Endodermal cell (in vitro differentiated cells): ENCODE measurements at regions not wholly inside any gene's neighbourhood (a gene's known extent, or its start where the extent isn't known, plus 50 kb on each side); places are given as distances from the start of the nearest gene placed in this dataset.
A peak's percentile ranks its signal among the peaks of the same experiment; 100 is the strongest.

Experiments
- DNase-seq: peaks from one replicate; pipeline ENCODE4 v3.0.0-alpha.2; 2017
- H3K27ac ChIP-seq: 2 replicates; pipeline ENCODE4 v1.5.1; 2013; ENCODE audit warnings: mild to moderate bottlenecking, low read depth, low read length, moderate library complexity
- H3K27me3 ChIP-seq: 2 replicates; pipeline ENCODE4 v1.6.1; 2013; ENCODE audit warnings: mild to moderate bottlenecking, low read length, moderate library complexity; ENCODE audit not compliant: insufficient read depth, control insufficient read depth, poor library complexity, severe bottlenecking
- H3K36me3 ChIP-seq: 2 replicates; pipeline ENCODE4 v1.7.0; 2013; ENCODE audit warnings: mild to moderate bottlenecking, low read length, moderate library complexity; ENCODE audit not compliant: control insufficient read depth, insufficient read depth
- H3K4me1 ChIP-seq: one replicate; pipeline ENCODE4 v1.7.0; 2013; ENCODE audit warnings: low read length; ENCODE audit not compliant: control insufficient read depth, insufficient read depth
- H3K4me3 ChIP-seq: 2 replicates; pipeline ENCODE4 v1.5.1; 2013; ENCODE audit warnings: mild to moderate bottlenecking, low read length, moderate library complexity
- H3K9ac ChIP-seq: 2 replicates; pipeline ENCODE4 v1.6.1; 2013; ENCODE audit warnings: mild to moderate bottlenecking, low read length, moderate library complexity; ENCODE audit not compliant: poor library complexity, severe bottlenecking; ENCODE audit errors: extremely low read depth
- H3K9me3 ChIP-seq: 2 replicates; pipeline ENCODE4 v1.6.1; 2013; ENCODE audit warnings: mild to moderate bottlenecking, low read length, moderate library complexity; ENCODE audit not compliant: control insufficient read depth
- H3K27ac Mint-ChIP-seq: 2 replicates; pipeline ENCODE4 v1.8.0; 2020; ENCODE audit warnings: mixed read lengths
- H3K27me3 Mint-ChIP-seq: 2 replicates; pipeline ENCODE4 v1.8.0; 2021; ENCODE audit warnings: mild to moderate bottlenecking, mixed read lengths; ENCODE audit not compliant: insufficient read depth
- H3K36me3 Mint-ChIP-seq: 2 replicates; pipeline ENCODE4 v1.8.0; 2020; ENCODE audit warnings: low read depth, mixed read lengths
- H3K4me1 Mint-ChIP-seq: 2 replicates; pipeline ENCODE4 v1.8.0; 2020; ENCODE audit warnings: mixed read lengths
- H3K4me3 Mint-ChIP-seq: 2 replicates; pipeline ENCODE4 v1.8.0; 2020; ENCODE audit warnings: mild to moderate bottlenecking, moderate library complexity, mixed read lengths
- H3K9me3 Mint-ChIP-seq: 2 replicates; pipeline ENCODE4 v1.8.0; 2020; ENCODE audit warnings: mild to moderate bottlenecking, mixed read lengths
- WGBS, 2 experiments: methylation state at CpG; one replicate each; pipeline versions ENCODE4 v1.1.5 to v1.1.7; 2013; ENCODE audit warnings: missing lambda C conversion rate in 2 of 2, mixed read lengths in 1 of 2; ENCODE audit not compliant: insufficient coverage in 1 of 2, insufficient read length in 1 of 2; 5-methylcytosine and 5-hydroxymethylcytosine counted together
- TF ChIP-seq, protein P1 (sequence below): fragments of 200-600 bp; sonication (generic); conservative IDR thresholded peaks from 2 replicates; pipeline ENCODE4 v1.5.0; 2021; ENCODE audit warnings: antibody characterized with exemption, mild to moderate bottlenecking

DNA sequence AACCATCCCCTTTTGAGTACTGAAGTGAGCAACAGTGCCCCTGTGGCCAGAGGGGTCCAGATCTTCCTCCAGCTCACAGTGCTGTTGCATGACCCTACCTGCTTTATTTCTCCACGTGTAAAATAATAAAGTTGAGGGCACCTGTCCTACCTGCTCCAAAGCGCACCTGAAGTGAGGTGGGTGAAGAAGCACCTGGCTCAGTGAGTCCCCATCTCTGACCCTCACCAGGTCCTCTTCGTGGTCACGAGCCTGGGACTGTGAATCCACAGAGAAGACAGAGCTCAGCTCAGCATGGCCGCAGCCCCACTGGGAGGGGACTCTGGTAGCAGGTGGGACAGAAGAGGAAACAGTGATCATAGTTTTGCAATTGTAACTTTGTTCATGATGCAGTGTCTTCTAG lies 976.7 kb upstream of the TMEM132C start:
- H3K36me3 Mint-ChIP-seq: no peaks in the 10 kb centered on the region
- H3K27me3 ChIP-seq: no peaks in the 10 kb centered on the region
- H3K27ac Mint-ChIP-seq: no peak overlapping the region
- no peak overlapping the region for H3K27ac ChIP-seq
- TF ChIP-seq, protein P1, sequence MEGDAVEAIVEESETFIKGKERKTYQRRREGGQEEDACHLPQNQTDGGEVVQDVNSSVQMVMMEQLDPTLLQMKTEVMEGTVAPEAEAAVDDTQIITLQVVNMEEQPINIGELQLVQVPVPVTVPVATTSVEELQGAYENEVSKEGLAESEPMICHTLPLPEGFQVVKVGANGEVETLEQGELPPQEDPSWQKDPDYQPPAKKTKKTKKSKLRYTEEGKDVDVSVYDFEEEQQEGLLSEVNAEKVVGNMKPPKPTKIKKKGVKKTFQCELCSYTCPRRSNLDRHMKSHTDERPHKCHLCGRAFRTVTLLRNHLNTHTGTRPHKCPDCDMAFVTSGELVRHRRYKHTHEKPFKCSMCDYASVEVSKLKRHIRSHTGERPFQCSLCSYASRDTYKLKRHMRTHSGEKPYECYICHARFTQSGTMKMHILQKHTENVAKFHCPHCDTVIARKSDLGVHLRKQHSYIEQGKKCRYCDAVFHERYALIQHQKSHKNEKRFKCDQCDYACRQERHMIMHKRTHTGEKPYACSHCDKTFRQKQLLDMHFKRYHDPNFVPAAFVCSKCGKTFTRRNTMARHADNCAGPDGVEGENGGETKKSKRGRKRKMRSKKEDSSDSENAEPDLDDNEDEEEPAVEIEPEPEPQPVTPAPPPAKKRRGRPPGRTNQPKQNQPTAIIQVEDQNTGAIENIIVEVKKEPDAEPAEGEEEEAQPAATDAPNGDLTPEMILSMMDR: peak; percentile 31
- no peaks in the 10 kb centered on the region for H3K4me1 ChIP-seq
- DNase-seq: peak; percentile 48
- no peak overlapping the region for H3K9ac ChIP-seq
- H3K9me3 ChIP-seq: no peaks in the 10 kb centered on the region
- WGBS, 2 experiments: 88 to 90% methylated on average over 2 to 5 of the region's 5 CpGs
- H3K4me3 ChIP-seq: no peak overlapping the region
- H3K4me3 Mint-ChIP-seq: no peak overlapping the region
- H3K4me1 Mint-ChIP-seq: no peaks in the 10 kb centered on the region
- H3K27me3 Mint-ChIP-seq: peaks cover 6% of the 10 kb centered on the region
- H3K9me3 Mint-ChIP-seq: no peaks in the 10 kb centered on the region
- no peaks in the 10 kb centered on the region for H3K36me3 ChIP-seq

DNA sequence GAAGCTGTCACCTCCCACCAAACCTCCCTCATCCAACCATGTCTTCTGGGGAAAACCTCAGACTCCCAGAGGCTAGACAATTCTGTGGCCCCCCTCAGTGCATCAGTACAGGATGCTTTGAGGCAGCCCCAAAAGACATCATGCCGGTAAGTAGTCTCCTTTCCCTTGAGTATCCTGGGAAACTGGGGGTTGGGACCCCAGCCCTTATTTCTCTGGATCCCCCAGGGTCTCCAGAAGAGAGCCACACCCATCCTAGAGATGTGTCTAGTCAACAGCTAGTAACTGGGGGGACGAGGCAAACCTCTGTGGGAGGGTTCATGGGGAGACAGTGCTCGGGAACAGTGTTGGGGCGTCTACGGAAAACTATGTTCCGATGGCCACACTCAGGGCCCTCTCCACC lies 974.2 kb upstream of the TMEM132C start:
- peak; percentile 22 for DNase-seq
- H3K27ac ChIP-seq: no peak overlapping the region
- H3K27ac Mint-ChIP-seq: no peak overlapping the region
- no peak overlapping the region for H3K9ac ChIP-seq
- H3K27me3 ChIP-seq: no peaks in the 10 kb centered on the region
- H3K9me3 Mint-ChIP-seq: no peaks in the 10 kb centered on the region
- TF ChIP-seq, protein P1: no peak
- H3K9me3 ChIP-seq: no peaks in the 10 kb centered on the region
- no peak overlapping the region for H3K4me3 Mint-ChIP-seq
- WGBS, 2 experiments: 93 to 94% methylated on average over 5 to 6 of the region's 6 CpGs
- H3K4me1 ChIP-seq: no peaks in the 10 kb centered on the region
- peaks cover 6% of the 10 kb centered on the region for H3K27me3 Mint-ChIP-seq
- H3K36me3 ChIP-seq: no peaks in the 10 kb centered on the region
- H3K36me3 Mint-ChIP-seq: no peaks in the 10 kb centered on the region
- H3K4me1 Mint-ChIP-seq: no peaks in the 10 kb centered on the region
- no peak overlapping the region for H3K4me3 ChIP-seq

DNA sequence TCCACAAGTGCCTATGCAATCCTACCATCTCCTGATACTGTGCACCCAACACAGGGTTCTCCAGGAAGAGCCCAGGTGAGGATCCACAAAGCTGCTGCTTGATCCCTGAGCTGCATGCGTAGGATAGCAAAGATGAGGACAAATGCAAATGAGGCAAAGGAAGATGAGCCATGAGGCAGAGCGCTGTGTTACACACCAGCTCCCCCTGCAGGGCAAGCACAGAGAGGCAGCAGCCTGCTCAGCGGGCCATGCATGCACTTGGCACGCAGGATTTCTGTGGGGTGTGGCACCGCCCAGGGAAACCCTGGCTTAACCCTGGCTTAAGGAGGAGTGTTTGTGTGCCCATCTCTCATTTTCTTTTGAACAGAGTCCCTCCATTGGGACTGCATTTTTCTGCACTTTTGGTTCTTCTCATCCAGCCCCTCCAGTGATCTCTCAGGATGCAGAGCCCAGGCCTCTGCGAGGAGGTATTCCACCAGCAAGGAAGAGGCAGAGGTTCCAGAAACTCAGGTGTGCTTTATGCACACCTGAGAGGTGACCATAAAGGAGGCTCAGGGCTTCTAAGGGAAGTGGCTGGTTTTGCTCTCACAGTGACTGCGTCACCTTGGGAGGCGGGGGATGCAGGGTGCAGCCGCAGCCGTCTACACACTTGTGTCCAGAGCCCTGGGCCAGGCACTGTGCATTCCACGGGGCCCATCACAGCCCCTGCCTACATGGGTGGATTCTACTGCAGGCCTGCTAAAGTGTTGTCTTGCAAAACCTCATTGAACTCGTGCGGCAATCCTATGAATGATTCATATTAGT lies 973.3 kb upstream of the TMEM132C start:
- WGBS, 2 experiments: 47 to 72% methylated on average over 5 to 13 of the region's 13 CpGs
- H3K9me3 ChIP-seq: no peaks in the 10 kb centered on the region
- no peaks in the 10 kb centered on the region for H3K4me1 Mint-ChIP-seq
- H3K4me1 ChIP-seq: no peaks in the 10 kb centered on the region
- peaks cover 6% of the 10 kb centered on the region for H3K27me3 Mint-ChIP-seq
- H3K27ac Mint-ChIP-seq: no peak overlapping the region
- H3K9ac ChIP-seq: no peak overlapping the region
- H3K36me3 Mint-ChIP-seq: no peaks in the 10 kb centered on the region
- no peaks in the 10 kb centered on the region for H3K9me3 Mint-ChIP-seq
- no peak overlapping the region for H3K4me3 Mint-ChIP-seq
- peak; percentile 96 for DNase-seq
- H3K36me3 ChIP-seq: no peaks in the 10 kb centered on the region
- H3K27me3 ChIP-seq: no peaks in the 10 kb centered on the region
- no peak overlapping the region for H3K4me3 ChIP-seq
- TF ChIP-seq, protein P1: peak; percentile 95
- H3K27ac ChIP-seq: no peak overlapping the region
